GM12873 (cell line): ENCODE measurements at regions not wholly inside any gene's neighbourhood (a gene's known extent, or its start where the extent isn't known, plus 50 kb on each side); places are given as distances from the start of the nearest gene placed in this dataset.

ENCODE experiments used
- TF ChIP-seq, protein P1 (sequence below): IDR thresholded peaks from 2 replicates; pipeline ENCODE4 v1.5.1; 2012; ENCODE audit warnings: low read depth, mild to moderate bottlenecking, moderate library complexity, low read length, control low read depth; ENCODE audit not compliant: insufficient read depth; ENCODE audit errors: missing control alignments

DNA sequence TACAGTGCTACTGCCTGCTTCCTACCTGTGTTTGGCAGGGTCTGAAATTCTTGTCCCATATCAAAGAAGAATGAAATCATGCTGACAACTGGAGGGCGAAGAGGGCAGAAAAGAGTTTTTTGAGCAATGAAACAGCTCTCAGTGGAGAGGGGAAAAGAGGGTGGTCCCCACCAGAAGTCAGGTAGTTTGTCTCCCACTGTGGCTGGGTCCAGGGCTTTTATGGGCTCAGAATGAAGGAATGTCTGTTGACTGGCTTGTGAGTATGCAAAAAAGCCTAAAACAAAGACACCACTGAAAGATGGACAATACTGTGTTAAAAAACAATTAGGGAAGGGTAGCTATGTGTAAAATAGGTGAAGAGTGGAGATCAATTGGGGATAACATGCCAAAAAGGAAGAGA lies 115.0 kb downstream of the ADAM29 start:
- TF ChIP-seq, protein P1, sequence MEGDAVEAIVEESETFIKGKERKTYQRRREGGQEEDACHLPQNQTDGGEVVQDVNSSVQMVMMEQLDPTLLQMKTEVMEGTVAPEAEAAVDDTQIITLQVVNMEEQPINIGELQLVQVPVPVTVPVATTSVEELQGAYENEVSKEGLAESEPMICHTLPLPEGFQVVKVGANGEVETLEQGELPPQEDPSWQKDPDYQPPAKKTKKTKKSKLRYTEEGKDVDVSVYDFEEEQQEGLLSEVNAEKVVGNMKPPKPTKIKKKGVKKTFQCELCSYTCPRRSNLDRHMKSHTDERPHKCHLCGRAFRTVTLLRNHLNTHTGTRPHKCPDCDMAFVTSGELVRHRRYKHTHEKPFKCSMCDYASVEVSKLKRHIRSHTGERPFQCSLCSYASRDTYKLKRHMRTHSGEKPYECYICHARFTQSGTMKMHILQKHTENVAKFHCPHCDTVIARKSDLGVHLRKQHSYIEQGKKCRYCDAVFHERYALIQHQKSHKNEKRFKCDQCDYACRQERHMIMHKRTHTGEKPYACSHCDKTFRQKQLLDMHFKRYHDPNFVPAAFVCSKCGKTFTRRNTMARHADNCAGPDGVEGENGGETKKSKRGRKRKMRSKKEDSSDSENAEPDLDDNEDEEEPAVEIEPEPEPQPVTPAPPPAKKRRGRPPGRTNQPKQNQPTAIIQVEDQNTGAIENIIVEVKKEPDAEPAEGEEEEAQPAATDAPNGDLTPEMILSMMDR, result no peak

DNA sequence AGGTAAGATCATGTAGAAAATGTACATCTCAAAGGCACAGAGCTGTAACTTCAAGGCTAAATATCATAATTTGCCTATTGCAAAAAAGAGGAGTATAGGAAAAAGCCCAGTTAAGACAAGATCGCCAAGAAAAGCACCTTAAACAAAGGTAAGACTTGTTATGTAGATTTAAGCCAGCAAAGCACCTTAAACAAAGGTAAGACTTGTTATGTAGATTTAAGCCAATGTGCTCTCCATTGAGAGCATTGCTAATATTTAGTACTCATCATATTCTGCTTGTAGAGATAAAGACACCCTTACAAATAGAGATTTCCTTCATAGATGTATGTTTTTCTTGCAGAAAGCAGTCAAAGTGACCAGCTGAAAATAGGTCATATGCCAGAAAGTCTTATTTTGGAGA lies 115.8 kb downstream of the ADAM29 start:
- TF ChIP-seq, protein P1, result no peak

DNA sequence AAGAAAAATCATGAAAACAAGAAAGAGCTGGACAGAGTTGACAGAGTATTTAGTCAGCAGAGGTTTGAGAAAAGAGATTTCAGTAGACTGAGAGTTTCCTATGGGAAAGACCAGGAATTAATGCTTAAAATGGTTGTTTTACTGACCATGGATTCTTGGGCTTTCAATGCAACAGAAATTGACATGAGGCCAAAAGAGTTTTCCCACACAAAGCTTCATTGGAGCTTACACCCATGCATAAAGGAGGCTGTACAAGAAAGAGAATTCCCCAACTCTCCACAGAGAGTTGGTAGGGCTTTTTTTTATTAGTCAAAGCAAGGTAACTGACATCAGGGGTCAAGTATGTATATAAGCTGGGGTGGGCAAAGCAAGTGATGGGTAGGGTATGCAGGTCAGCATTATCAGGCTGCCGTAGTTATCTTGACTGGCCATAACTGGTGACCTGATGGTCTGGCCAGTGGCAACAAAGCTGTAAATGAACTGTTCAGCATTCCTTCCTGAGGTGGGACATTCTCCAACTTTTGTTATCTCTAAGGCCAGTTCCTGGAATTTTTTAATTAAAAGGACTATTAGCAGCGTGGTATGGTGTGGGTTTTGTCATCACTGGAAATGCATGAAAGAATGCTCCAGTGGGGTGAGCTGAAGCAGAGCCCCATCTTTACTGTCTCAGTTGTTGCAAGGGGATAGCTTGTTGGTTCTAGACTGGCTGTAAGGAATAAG lies 117.0 kb downstream of the ADAM29 start:
- TF ChIP-seq, protein P1, result no peak

DNA sequence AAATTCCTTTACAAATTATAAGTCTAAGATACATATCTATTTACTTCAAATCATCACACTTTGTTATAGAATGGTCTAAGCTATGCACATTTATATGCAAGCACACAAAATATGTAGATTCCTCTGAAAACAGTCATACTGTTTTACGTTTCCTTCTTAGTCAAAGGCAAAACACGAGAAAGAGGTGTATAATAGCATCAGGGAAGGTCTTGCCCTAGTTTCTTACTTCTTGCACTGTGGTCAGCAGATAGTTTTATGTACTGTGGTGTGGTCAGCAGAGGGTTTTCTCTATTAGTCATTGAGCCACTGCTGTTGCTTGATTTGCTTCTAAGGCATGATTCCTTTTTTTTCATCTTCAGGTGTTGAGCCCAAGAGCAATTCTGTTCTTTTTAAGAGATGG lies 117.7 kb downstream of the ADAM29 start:
- TF ChIP-seq, protein P1, result no peak

DNA sequence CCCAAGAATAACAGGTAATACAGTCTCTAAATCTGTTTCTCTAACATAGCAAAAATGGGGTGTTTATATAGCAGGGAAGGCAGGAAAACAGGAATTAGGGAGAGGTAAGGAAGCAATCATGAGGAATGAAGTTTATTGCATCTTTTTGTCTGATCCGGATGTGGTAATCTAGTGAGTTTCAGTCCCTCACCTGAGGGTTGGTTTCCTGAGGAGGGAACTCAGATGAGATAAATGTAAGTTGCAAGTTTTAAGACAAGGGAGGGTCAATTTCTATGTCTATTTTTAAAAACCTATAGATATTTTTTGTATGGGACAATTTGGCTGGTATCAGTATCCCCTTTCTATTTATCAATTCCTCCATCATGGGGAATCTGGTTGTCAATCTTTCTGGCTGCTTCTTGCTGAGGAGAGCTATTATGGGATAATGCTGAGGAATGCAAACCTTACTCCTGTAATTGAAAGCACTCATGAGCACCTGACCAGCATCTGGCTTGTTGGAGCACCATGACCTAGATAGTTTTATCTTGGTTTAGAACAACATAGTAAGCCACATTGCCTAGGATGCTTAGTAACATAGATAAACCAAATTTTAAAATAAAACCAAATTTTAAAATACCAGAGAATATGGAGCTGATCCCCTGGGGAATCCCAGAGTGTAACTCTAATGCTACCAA lies 130.1 kb downstream of the ADAM29 start:
- TF ChIP-seq, protein P1, result no peak

DNA sequence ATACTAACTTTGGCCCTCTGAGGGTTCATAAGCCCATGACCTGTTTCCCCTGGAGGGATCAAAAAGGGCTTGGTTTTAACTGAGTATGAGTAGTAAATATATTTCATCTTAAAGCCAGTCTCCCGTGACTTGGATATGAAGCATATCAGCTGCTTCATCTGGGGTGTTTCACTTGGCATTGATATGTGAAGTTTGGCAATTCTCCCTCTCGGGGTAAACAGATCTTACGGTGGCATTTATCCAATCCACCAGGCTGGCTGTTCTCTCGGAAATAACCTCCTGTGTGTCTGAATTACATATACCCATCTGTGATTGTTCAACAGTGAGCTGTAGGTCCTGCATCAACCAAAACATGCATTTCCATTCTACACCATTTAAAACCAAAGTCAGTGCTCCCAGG lies 130.7 kb downstream of the ADAM29 start:
- TF ChIP-seq, protein P1, result no peak

DNA sequence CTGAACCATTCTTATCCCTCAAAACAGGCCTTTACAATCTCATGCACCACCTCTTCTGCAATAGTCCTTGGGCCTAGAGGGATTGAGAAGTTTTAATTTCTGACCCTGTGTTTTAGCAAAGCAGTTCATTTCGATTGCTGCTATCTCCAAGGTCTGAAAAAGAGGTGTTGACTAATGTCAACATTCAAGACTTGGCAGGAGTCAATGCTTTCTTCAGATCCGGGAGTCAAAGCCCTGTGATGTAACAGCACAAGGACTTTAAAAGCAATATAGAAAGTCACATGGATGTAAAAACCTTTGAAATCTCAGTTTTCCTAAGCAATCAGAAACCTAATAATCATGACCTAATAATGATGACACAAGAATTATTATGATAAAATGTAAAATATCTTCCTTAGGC lies 133.8 kb downstream of the ADAM29 start:
- TF ChIP-seq, protein P1, result no peak
